SK-N-SH (cell line): ENCODE measurements at regions not wholly inside any gene's neighbourhood (a gene's known extent, or its start where the extent isn't known, plus 50 kb on each side); places are given as distances from the start of the nearest gene placed in this dataset.
"Not testable (repeated sequence)": the region's sequence is repeated elsewhere in the genome, so short reads cannot be mapped to it uniquely, and the experiment has no call there.

Source experiments
- EP300 ChIP-seq, 2 experiments: IDR thresholded peaks; 2 replicates each; pipeline versions ENCODE4 v1.4.0 to v1.6.1; 2012; ENCODE audit warnings: borderline replicate concordance in 1 of 2, low read depth in 1 of 2, low read length in 1 of 2
- FOXJ3 ChIP-seq: sonication (generic); formaldehyde crosslinking; IDR thresholded peaks from 2 replicates; pipeline ENCODE4 v1.5.1; 2020; ENCODE audit warnings: mild to moderate bottlenecking, missing genetic modification reagents
- POLR2AphosphoS5 ChIP-seq: IDR thresholded peaks from 2 replicates; pipeline ENCODE4 v1.6.1; 2012; ENCODE audit warnings: low read depth, low read length
- SIN3A ChIP-seq: IDR thresholded peaks from 2 replicates; pipeline ENCODE4 v1.6.1; 2012; ENCODE audit warnings: low read depth, mild to moderate bottlenecking, low read length, moderate library complexity, borderline replicate concordance
- TF ChIP-seq, protein P1 (sequence below): fragments of 200-600 bp; sonication (generic); IDR thresholded peaks from 2 replicates; pipeline ENCODE4 v1.6.1; 2017; ENCODE audit warnings: antibody characterized with exemption, mild to moderate bottlenecking, moderate library complexity
- TF ChIP-seq, protein P2 (sequence below): IDR thresholded peaks from 2 replicates; pipeline ENCODE4 v1.4.0; 2012; ENCODE audit warnings: low read depth, borderline replicate concordance

DNA sequence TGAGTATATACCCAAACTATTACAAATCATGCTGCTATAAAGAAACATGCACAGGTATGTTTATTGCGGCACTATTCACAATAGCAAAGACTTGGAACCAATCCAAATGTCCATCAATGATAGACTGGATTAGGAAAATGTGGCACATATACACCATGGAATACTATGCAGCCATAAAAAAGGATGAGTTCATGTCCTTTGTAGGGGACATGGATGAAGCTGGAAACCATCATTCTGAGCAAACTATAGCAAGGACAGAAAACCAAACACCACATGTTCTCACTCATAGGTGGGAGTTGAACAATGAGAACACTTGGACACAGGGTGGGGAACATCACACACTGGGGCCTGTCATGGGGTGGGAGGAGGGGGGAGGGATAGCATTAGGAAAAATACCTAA, 672.7 kb upstream of the CTNND2 start:
- not testable (repeated sequence) for TF ChIP-seq FOXJ3 (CRISPR knock-in tag); SIN3A; POLR2AphosphoS5; EP300 (IDR thresholded peaks at IDR 0.05; ENCODE audit: borderline replicate concordance in 1 of 2, low read depth in 1 of 2, low read length in 1 of 2)
- TF ChIP-seq, protein P1, sequence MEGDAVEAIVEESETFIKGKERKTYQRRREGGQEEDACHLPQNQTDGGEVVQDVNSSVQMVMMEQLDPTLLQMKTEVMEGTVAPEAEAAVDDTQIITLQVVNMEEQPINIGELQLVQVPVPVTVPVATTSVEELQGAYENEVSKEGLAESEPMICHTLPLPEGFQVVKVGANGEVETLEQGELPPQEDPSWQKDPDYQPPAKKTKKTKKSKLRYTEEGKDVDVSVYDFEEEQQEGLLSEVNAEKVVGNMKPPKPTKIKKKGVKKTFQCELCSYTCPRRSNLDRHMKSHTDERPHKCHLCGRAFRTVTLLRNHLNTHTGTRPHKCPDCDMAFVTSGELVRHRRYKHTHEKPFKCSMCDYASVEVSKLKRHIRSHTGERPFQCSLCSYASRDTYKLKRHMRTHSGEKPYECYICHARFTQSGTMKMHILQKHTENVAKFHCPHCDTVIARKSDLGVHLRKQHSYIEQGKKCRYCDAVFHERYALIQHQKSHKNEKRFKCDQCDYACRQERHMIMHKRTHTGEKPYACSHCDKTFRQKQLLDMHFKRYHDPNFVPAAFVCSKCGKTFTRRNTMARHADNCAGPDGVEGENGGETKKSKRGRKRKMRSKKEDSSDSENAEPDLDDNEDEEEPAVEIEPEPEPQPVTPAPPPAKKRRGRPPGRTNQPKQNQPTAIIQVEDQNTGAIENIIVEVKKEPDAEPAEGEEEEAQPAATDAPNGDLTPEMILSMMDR, result not testable (repeated sequence)
- TF ChIP-seq, protein P2, sequence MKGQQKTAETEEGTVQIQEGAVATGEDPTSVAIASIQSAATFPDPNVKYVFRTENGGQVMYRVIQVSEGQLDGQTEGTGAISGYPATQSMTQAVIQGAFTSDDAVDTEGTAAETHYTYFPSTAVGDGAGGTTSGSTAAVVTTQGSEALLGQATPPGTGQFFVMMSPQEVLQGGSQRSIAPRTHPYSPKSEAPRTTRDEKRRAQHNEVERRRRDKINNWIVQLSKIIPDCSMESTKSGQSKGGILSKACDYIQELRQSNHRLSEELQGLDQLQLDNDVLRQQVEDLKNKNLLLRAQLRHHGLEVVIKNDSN, result not testable (repeated sequence)
